SW480 (cell line): ENCODE measurements at regions not wholly inside any gene's neighbourhood (a gene's known extent, or its start where the extent isn't known, plus 50 kb on each side); places are given as distances from the start of the nearest gene placed in this dataset.
A peak's percentile ranks its signal among the peaks of the same experiment; 100 is the strongest.

ENCODE experiments used
- DNase-seq: peaks from one replicate; pipeline ENCODE4 v3.0.0-alpha.2; 2016; ENCODE audit warnings: low spot score

DNA sequence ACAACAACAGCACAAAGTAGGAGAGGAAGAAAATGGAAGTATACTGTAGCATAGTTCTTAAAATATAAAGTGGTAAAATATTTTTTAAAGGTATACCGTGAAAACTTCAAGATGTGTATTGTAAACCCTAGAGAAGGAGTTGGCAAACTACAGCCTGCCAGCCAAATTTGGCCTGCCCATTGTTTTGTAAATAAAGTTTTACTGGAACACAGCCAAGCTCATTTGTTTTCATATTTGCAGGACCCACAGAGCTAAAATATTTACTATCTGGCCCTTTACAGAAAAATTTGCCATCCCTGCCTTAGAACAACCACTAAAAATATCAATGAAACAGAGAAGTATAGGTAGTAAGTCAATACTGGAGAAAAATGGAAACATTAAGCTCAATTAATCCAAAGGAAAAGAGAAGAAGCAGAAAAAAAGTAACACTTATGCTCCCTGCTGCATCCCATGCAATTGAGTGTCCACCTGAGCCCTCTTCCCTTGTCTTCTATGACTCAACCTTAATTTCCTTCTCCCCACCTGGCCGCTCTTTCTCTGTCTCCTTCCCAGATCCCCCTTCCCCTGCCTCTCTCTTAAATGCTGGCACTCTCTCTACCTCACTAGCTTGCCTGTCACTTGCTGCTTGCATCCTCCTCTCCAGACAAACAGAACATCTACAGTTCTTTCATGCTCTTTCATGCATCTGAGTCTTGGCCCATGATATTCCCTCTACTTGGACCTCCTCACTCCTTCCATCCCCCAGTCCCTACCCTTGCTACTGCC is 50.6 kb upstream of the FER start:
- no peak for DNase-seq

DNA sequence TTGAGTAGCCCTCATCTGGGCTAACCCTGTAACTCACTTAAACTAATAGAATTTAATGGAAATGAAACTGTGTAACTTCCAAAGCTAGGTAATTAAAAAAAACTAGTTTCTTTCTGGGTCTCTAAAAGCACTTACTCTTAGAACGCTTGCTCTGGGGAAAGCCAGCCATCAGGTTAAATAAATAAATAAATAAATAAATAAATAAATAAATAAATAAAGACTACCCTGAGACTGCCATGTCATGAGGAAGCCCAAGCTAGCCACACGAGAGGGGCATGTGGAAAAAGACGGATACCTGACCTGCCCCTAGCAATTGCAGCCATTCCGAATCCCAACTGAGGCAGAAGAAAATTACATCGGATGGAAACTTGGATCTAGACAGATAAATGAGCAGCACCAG is 51.3 kb upstream of the FER start:
- DNase-seq: no peak

DNA sequence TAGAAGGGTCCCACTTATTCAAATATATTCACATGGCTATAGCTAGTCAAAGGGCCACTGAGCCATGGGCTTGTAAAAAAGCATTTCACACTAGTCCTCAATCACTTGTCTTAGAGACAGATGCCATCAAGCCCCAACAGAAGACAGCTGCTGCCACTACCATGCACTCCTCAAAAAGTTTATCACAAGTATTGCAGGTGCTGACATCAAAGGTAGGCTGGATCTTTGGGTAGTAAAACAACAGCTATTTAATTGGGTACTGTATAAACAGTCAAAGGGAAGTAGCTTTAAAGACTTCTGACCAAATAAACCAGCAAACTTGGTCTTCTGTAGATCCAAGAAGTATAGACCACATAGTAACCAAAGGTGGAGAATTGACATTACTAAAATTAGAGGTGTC is 59.2 kb upstream of the FER start:
- DNase-seq: no peak

DNA sequence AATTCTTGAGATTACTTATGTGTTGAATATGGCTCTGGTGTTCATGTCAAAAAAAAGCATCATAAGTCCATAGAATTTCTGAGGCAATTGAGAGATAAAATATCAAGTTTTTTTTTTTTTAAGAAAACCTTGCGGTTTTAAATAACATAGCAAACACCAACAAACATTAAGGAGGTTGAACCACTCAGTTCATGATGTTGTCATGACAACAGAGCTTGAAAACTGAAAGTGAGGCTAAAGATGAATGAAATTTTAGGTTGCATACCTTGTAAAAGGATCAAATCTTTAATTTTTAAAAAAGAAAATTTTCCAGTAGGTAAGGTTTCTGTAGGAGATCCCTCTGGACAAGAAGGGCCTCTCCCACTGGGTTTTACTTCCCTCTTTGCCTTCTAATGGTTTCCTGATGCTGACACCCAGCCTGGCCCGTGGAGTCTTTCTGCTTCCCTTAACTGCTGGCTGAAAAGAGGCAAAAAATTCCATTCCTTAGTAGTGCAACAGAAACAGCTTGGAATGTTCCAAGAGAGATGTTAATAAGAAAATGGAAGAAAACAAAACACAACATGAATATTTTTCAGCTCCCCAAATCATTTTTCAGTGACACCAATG is 60.0 kb upstream of the FER start:
- DNase-seq: no peak

DNA sequence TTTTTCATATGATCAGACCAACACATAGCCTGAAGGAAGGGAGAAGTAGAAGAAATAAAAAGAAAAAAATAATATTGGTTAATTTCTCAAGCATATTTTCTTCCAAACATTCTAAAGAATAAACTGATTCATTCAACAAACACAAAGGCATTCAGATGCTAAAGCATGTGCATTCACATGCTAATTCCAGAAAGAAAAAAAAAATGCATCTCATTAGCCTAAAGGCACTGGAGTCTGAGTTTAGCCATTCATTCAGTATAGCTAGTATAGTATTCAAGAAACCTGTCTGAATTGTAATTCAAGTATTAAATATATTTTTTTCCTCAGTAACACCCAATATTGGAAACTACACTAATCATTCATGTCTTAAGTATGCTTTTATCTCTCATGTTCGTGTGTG is 61.0 kb upstream of the FER start:
- no peak for DNase-seq

DNA sequence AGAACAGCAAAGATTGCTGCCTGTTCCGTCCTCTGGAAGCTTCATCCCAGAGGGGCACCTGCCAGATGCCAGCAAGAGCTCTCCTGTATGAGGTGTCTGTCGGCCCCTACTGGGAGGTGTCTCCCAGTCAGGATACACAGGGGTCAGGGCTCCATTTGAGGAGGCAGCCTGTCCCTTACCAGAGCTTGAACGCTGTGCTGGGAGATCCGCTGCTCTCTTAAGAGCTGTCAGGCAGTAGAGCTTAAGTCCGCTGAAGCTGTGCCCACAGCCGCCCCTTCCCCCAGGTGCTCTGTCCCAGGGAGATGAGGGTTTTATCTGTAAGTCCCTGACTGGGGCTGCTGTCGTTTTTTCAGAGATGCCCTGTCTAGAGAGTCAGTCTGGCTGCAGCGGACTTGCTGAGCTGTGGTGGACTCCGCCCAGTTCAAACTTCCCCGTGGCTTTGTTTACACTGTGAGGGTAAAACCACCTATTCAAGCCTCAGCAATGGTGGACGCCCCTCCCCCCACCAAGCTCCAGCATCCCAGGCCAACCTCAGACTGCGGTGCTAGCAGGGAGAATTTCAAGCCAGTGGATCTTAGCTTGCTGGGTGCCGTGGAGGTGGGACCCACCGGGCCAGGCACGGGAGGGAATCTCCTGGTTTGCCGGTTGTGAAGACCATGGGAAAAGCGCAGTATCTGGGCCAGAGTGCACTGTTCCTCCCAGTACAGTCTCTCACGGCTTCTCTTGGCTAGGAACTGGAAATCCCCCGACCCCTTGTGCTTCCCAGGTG is 62.1 kb upstream of the FER start:
- DNase-seq: peak; percentile 62

DNA sequence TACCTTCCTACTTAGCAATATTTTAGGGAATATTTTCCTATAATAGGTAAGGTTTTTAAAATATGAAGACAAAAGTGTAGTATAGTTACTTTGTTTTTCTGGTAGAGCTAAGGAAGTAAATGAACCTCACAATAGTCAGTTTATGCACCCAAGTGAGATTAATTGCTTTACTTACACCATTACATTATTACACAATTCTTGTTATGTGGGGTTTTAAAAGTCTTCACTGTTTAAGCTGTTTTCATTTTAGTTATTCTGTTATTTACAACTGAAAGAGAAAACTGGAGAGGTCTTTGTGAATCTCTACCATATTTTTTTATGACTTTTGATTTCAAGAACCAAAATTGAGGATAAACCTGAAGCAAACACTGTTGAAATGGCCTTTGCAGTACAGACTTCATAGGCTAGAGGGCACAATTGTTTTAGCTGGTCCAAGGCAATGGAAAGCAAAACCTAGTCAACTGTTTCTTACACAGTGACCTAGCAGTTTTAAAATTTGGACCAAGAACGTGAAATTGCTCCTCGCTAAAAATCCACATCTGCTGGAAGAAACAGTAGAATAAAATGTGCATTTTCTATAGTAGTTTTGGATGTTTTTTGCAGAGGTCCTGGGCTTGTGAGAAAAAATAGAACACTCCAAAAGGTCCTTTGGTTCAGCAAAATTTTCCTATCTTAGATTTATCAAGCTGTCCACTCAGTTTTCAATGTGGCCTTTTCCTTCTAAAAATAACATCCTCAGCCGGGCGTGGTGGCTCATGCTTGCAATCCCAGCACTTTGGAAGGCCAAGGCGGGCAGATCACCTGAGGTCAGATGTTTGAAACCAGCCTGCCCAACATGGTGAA is 66.4 kb upstream of the FER start:
- peak; percentile 68 for DNase-seq

DNA sequence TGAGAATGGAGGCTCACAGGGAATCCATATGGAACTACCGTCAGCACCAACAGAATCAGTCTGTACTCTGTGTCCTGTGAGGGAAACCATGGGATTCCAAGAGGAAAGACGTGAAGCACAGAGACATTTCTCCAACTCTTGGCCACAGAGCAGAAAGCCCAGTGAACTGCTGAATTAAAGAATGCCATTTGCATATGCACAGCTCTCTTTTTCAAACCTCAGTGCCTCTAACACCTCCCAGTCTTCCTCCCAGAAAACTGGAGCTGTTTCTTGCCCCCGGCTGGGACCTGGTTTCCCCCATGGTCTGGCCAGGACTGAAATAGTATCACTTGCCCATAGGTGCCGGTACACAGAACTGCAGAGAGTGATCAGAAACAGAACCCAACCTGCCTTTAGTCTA is 69.6 kb upstream of the FER start:
- no peak for DNase-seq

DNA sequence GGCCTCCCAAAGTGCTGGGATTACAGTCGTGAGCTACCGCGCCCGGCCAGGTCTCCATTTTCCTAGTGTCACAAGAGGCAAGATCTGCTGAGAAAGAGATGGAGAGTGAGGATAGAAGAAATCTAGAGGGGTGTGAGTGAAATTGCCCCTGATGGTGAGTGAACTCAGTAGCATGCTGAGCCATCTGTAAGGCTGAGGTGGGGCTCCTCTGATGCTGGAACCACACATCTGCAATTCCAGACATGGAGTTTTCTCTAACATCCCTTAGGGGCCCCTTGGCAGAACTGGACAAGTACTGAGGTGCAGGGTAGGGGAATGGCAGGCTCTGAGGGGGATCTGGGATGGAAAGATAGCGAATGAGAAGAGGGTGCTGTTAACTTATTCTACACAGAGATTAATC is 72.0 kb upstream of the FER start:
- no peak for DNase-seq

DNA sequence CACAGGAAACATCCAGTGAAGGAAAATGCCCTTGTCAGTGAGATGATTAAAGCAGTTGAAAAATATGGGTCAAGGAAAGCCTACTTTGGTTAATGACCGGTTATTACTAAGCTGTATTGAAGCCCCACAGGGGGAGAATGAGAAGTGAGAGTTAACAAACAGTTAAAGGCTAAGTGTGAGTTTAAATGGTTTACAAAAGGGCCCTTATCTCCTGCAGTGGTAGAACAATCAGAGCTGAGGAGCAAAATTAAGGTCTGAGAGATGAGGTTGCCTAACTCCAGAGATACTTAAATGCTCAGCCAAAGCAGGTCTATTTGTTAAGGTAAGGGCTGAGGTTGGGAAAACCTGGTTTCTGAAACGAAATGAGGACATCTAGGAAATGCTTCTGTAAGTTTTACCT is 75.1 kb upstream of the FER start:
- no peak for DNase-seq

DNA sequence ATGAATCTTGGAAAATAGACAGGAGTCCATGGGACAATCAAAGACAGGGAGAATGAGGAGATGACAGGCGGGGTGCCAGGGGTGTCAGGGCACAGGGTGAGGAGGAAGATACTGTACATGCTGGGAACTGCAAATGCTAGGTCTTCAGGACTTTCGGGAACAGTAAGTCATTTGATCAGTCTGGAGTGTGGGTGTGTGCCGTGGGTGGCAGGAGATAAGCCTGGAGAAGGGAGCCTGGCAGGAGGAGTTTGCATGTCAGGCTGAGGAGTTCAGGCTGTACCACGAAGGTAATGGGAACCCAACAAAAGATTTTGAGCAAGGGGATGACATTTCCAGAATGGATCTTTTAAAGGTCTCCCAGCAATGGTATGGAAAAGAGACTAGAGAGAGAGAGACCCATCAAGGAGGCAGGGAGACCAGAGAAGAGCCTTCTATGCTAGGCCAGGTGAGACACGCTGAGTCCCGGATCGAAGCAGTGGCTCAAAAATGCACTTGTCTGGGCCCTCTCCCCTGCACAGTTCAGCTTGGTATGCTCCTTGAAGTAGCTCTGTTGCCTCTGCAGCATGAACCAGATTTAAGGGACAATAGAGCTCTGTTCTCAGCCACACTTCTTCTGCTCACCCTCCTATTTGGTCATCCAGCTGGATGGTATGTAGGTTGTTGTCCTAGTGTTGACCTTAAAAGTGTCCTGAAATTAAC is 77.0 kb upstream of the FER start:
- DNase-seq: peak; percentile 16

DNA sequence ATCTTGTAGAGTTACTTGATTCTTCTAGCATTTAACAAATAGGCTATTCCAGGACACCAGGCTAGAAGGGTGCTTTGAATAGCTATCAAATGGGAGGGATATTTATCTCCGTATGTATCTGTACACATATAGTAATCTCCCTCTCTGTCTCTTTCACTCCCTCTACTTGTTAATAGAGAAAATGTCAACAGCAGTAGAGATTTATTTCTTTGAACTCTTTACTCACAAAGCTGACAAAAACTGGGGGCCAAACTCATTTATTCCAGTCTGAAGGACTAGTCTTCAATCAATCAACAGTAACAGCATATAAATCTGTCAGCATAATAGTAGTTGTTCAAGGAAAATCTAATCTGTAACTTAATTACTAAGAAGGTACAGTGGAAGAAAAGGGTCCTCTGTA is 78.2 kb upstream of the FER start:
- no peak for DNase-seq

DNA sequence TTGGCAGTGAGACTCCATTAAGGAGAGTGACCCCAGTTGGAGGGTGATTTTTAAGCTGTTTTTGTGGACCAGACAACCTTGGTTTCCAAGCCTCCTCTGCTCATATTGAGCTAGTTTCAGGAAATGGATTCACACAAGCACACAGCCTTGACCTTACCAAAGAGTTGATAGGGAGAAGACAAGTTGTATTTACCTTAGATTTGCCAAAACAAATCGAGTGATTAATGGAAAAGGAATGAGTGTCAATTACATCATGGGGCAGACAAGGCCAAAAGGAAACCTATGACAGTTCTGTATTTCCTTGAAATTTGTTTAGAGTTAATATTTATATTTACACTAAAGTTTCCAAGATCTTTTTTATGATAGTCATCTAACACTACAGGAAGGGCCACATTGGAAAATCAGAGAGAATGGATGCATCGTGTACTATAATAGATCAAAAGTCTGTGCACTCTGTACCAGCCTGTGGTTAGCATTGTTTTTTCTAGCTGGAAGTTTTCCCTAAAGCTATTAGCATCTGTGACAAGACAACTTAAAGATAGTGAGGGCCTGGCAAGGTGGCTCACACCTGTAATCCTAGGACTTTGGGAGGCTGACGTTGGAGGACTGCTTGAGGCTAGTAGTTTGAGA is 86.0 kb upstream of the FER start:
- no peak for DNase-seq

DNA sequence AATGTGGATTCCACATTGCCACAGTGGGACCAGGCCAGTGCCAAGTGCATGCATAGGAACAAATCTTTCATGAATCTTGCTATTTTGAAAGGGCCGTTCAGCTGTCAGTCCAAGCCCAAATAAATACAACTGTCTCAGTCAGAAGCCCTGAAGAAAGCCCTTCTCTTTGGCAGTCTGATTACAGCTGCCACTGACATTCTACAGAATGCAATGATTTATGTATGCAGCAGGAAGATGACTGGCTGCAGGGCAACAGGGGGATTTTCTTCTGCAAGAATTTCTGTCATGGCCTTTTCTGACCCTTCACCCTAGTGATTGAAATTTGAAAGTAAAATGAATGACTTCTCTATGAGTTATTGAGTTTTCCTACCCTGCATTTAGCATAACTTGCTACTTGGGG is 86.7 kb upstream of the FER start:
- DNase-seq: no peak

DNA sequence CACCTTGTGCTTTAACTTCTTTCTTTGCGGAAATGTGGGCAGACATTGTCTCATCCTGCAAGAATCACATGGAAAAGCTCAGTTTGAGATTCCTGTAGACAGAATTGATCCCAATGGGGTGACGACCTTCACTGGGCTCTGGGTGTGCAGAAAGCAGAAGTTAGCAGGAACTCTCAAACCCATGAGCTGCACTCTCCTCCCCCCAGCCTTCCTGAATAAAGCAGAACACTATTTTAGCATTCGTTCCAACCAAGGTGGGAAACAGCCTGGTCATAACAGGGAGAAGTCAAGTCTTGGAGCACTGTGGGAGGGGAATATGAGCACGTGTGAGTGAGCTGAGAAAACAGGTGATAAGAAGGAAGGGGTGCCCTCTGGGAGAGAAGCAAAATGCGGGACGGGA is 87.4 kb upstream of the FER start:
- DNase-seq: no peak

DNA sequence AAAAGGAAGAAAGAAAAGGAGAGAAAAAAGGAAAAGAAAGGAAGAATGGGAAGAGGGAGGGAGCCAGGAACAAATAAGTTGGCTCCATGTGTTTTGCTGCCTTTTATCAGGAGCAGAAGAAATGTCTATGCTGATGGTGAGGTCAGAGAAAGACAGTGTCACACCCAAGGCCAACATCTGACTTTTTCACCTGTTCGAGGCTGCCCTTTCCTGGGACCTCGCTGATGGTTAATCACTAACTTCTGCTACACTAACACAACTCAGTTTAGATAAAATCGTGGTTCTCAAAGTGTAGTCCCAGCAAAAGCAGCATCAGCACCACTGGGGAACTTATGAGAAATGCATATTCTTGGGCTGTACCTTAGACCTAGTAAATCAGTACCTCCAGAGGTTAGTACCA is 88.2 kb upstream of the FER start:
- DNase-seq: no peak

DNA sequence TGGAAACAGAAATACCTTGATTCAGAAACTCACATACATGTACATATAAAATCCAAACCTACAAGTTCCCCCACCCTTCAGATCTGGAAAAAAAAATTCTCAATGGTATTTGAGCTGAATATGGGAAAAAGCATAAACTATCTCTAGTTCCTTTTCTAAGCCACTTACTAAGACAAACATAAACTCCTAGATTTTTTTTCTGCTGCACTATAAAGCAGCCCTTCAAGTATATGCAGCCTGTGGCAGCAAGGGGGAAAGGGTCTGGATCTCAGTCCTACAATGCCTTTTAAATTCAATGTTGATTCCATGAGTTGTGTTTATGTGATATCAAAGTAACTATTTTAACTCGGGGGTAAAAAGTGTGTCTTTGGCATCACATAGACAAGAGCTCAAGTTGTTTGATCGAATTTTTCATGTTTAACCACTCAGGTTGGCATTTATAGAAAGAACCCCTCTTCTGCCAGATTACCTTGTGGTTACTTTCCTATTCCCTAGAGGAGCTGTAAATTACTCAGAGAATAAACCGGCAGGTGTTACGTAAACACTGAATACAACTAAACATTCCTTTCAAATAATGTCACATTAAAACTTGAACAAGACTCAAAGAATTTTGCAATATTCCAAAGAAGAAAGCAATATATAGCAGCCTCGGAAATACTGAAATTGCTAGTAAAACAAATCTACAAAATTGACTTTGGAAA is 91.8 kb upstream of the FER start:
- DNase-seq: peak; percentile 10

DNA sequence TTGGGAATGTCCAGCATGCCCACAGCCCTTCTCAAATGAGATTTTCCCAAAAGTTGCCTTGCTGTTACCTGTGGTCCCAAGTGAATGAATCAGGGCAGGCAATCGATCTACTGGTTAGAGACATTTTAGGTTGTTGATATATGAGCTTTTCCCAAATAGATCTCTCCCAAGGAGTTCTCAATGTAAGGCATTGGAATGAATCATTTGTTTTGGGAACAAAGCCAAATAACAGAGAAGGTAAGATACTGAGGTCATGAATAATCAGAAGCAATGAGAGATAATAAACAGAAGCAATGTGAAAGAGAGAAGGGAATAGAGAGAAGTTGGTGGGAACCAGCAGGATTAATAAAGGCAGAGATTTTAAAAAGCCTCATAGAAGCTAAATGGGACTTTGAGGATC is 93.6 kb upstream of the FER start:
- no peak for DNase-seq

DNA sequence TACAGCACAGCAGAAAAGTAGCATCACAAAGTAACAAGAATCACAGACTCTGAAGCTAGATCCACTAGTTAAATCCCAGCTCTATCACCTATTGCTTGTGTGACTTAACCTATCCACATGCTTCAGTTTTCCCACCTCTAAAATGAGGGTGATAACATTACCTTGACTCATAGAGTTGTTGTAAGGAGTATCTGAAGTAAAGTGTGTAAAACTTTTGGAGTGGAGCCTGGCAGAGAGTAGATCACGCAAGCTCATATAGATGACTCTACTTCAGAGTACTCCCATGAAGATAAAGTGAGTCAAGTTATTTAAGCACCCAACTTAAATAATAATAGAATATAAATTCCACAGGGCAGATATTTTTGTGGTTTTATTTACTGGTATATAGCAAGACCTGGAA is 94.5 kb upstream of the FER start:
- DNase-seq: no peak

DNA sequence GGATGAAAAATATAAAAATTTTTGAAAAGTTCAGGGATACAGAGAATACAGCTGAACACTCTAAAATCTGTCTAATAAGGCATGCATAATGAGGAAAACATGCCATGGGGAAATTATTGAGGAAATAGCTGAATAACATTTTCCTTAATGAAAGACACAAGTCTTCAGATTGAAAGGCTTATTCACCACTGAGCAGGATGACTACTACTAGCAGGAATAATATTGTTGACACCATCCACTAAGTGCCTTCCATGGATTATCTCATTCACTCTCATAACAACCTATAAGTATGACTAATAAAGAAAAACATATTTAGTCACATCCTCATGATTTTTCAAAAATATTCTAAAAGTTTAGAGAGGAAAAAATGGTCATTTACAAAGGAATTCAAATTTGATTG is 96.7 kb upstream of the FER start:
- no peak for DNase-seq

DNA sequence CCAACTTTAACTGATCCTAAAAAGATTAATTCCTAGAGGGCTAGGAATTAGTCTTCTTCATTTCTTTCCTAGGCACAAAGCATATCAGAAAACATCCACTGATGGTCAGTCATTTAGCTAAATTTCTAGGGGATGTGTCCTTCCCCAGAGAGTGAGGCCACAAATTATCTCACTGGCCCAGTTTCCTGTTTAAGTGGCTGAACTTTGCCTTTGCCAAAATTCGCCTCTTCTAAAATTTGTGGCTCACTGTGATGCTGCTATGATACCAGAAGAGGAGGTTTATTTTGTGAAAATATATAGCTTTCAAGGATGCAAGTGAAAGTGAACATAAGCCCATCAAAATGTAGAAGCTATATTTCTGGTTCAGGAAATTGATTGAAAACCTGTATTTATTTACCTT is 98.1 kb upstream of the FER start:
- DNase-seq: no peak
